DOHH2 (cell line): ENCODE measurements at regions not wholly inside any gene's neighbourhood (a gene's known extent, or its start where the extent isn't known, plus 50 kb on each side); places are given as distances from the start of the nearest gene placed in this dataset.

Experiments
- EZH2phosphoT487 ChIP-seq: fragments of 200-600 bp; sonication (generic); IDR thresholded peaks from 2 replicates; pipeline ENCODE4 v1.6.1; 2017; ENCODE audit warnings: borderline replicate concordance, mild to moderate bottlenecking, antibody characterized with exemption, low read length, moderate library complexity, mixed read lengths
- TF ChIP-seq, protein P1 (sequence below): fragments of 200-600 bp; sonication (generic); IDR thresholded peaks from one replicate; pipeline ENCODE4 v1.5.1; 2014; ENCODE audit warnings: antibody characterized with exemption, mild to moderate bottlenecking, low read depth, low read length; ENCODE audit not compliant: poor library complexity, severe bottlenecking

DNA sequence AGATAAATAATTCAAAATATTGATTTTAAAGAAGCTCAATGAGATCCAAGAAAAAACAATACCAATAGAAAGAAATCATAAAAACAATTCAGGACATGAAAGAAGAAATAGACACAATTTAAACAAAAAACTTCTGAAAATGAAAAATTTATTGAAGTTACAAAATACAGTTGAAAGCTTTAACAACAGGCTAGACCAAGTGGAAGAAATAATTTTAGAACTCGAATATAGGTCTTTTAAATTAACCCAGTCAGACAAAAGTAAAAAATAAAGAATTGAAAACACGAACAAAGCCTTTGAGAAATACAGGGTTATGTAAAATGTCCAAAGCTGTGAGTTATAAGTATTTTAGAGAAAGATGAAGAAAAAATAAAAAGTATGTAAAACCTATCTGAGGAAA is 152.4 kb upstream of the SMIM30 start:
- TF ChIP-seq, protein P1, sequence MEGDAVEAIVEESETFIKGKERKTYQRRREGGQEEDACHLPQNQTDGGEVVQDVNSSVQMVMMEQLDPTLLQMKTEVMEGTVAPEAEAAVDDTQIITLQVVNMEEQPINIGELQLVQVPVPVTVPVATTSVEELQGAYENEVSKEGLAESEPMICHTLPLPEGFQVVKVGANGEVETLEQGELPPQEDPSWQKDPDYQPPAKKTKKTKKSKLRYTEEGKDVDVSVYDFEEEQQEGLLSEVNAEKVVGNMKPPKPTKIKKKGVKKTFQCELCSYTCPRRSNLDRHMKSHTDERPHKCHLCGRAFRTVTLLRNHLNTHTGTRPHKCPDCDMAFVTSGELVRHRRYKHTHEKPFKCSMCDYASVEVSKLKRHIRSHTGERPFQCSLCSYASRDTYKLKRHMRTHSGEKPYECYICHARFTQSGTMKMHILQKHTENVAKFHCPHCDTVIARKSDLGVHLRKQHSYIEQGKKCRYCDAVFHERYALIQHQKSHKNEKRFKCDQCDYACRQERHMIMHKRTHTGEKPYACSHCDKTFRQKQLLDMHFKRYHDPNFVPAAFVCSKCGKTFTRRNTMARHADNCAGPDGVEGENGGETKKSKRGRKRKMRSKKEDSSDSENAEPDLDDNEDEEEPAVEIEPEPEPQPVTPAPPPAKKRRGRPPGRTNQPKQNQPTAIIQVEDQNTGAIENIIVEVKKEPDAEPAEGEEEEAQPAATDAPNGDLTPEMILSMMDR = no peak
- no peak for TF ChIP-seq EZH2phosphoT487
